ENCODE measurements at regions not wholly inside any gene's neighbourhood (a gene's known extent, or its start where the extent isn't known, plus 50 kb on each side); places are given as distances from the start of the nearest gene placed in this dataset.

- no peak for TF ChIP-seq CTCF (IDR thresholded peaks at IDR 0.05)
- no peak for TF ChIP-seq POLR2A (IDR thresholded peaks at IDR 0.05)
- TF ChIP-seq POLR2AphosphoS5 (IDR thresholded peaks at IDR 0.05), result no peak
- no peak for TF ChIP-seq EP300 (IDR thresholded peaks at IDR 0.05; ENCODE audit: low read depth)
These were observed 577.5 kb downstream of the GLRX3 start for GRCh38 chr10:130713731-130714130.
